HepG2 (cell line): ENCODE measurements at regions not wholly inside any gene's neighbourhood (a gene's known extent, or its start where the extent isn't known, plus 50 kb on each side); places are given as distances from the start of the nearest gene placed in this dataset.
A peak's percentile ranks its signal among the peaks of the same experiment; 100 is the strongest.

Source experiments
- ATAC-seq: fragments of 200-7000 bp; cut with Tn5 transposase; 3 replicates; pipeline ENCODE4 v1.9.1; 2020; ENCODE audit warnings: mild to moderate bottlenecking, moderate library complexity
- BruUV-seq: library from RNA; stranded (reverse); fragments of 400-500 nt; replicated peaks from 2 replicates; lab custom pipeline; 2021; lab: Mats Ljungman, UMichigan
- CTCF ChIA-PET: fragments of 300-600 bp; formaldehyde crosslinking; extraction: SDS; loops from one replicate; lab custom pipeline; 2021; ENCODE audit warnings: low total read pairs, inconsistent platforms, low intra/inter-chr PET ratio; lab: Yijun Ruan, JAX
- POLR2A ChIA-PET: fragments of 350-600 bp; sonication (Branson Sonifier 250); formaldehyde crosslinking; loops from one replicate; lab custom pipeline; 2020; ENCODE audit warnings: antibody characterized with exemption, inconsistent platforms; lab: Yijun Ruan, JAX
- DNase-seq: peaks from one replicate; pipeline ENCODE4 v3.0.0-alpha.2; 2015; ENCODE audit warnings: low spot score
- FAIRE-seq: peaks from 3 replicates; lab custom pipeline; 2011; peaks lifted over from hg19 to GRCh38; lab: Jason Lieb, UNC
- H2AFZ ChIP-seq: one replicate; pipeline ENCODE4 v1.6.1; 2011; ENCODE audit warnings: low read length, inconsistent platforms
- H3K27ac ChIP-seq: fragments of 300-600 bp; 3 replicates; pipeline ENCODE4 v1.8.0; 2011; ENCODE audit warnings: mixed run types, mild to moderate bottlenecking, mixed read lengths, low read length, inconsistent platforms; ENCODE audit not compliant: insufficient read depth; ENCODE audit errors: extremely low read length
- H3K27me3 ChIP-seq, 2 experiments: fragments of 200-600 bp in 1 of 2; 2 replicates in 1 of 2; 3 replicates in 1 of 2; pipeline versions ENCODE4 v1.6.0 to v1.8.0; 2011; ENCODE audit warnings: low read length in 2 of 2, mild to moderate bottlenecking in 2 of 2, moderate library complexity in 2 of 2, inconsistent platforms in 1 of 2; ENCODE audit not compliant: insufficient read depth in 2 of 2, control insufficient read depth in 1 of 2
- H3K36me3 ChIP-seq, 2 experiments: fragments of 200-600 bp in 1 of 2; replicated peaks in 1 of 2; 2 replicates in 1 of 2; 3 replicates in 1 of 2; pipeline versions ENCODE4 v1.5.1 to v1.8.0; 2011; ENCODE audit warnings: low read length in 2 of 2, inconsistent platforms in 1 of 2; ENCODE audit not compliant: insufficient read depth in 2 of 2, control insufficient read depth in 1 of 2
- H3K4me1 ChIP-seq: 2 replicates; pipeline ENCODE4 v1.5.1; 2012; ENCODE audit warnings: low read length, inconsistent platforms; ENCODE audit not compliant: insufficient read depth
- H3K4me2 ChIP-seq: 2 replicates; pipeline ENCODE4 v1.6.0; 2011; ENCODE audit warnings: low read depth, low read length, inconsistent platforms
- H3K4me3 ChIP-seq, 3 experiments: fragments of 200-600 bp in 1 of 3; sonication (generic), shearing (Covaris generic) in 1 of 3; replicated peaks in 1 of 3; 2 replicates each; pipeline ENCODE4 v1.5.1; 2011 to 2016; ENCODE audit warnings: low read length in 3 of 3, inconsistent platforms in 2 of 3, low read depth in 2 of 3, mild to moderate bottlenecking in 2 of 3, control low read depth in 1 of 3, mixed read lengths in 1 of 3; ENCODE audit not compliant: insufficient read depth in 1 of 3
- H3K79me2 ChIP-seq: one replicate; pipeline ENCODE4 v1.6.1; 2011; ENCODE audit warnings: low read length, inconsistent platforms; ENCODE audit not compliant: insufficient read depth
- H3K9ac ChIP-seq: 2 replicates; pipeline ENCODE4 v1.6.0; 2011; ENCODE audit warnings: mild to moderate bottlenecking, low read depth, low read length, inconsistent platforms; ENCODE audit not compliant: insufficient read depth
- H3K9me3 ChIP-seq: 2 replicates; pipeline ENCODE4 v1.5.1; 2012; ENCODE audit warnings: mild to moderate bottlenecking, low read length
- H4K20me1 ChIP-seq: 2 replicates; pipeline ENCODE4 v1.6.0; 2011; ENCODE audit warnings: inconsistent platforms, mild to moderate bottlenecking, low read length, moderate library complexity; ENCODE audit not compliant: insufficient read depth
- CHCHD3 ChIP-seq: sonication (generic); formaldehyde crosslinking; IDR thresholded peaks from 2 replicates; pipeline ENCODE4 v1.8.0; 2022; ENCODE audit warnings: mild to moderate bottlenecking, missing genetic modification reagents, moderate library complexity
- MNT ChIP-seq: fragments of 450-650 bp; IDR thresholded peaks from 2 replicates; pipeline ENCODE4 v1.6.1; 2016
- MTF1 ChIP-seq: sonication (generic); formaldehyde crosslinking; IDR thresholded peaks from 2 replicates; pipeline ENCODE4 v1.5.0; 2020; ENCODE audit warnings: missing genetic modification reagents
- SAFB2 ChIP-seq: sonication (generic); formaldehyde crosslinking; IDR thresholded peaks from 2 replicates; pipeline ENCODE4 v1.5.1; 2020; ENCODE audit warnings: missing genetic modification reagents, low read depth, mild to moderate bottlenecking, borderline replicate concordance
- SMAD9 ChIP-seq: sonication (generic); formaldehyde crosslinking; IDR thresholded peaks from 2 replicates; pipeline ENCODE4 v1.5.1; 2020; ENCODE audit warnings: mild to moderate bottlenecking, missing genetic modification reagents
- THAP9 ChIP-seq: sonication (generic); formaldehyde crosslinking; IDR thresholded peaks from 2 replicates; pipeline ENCODE4; 2020; ENCODE audit warnings: missing genetic modification reagents, mild to moderate bottlenecking, borderline replicate concordance
- ZNF512 ChIP-seq: sonication (generic); formaldehyde crosslinking; IDR thresholded peaks from 2 replicates; pipeline ENCODE4 v1.4.0; 2020; ENCODE audit warnings: mild to moderate bottlenecking, missing genetic modification reagents
- ZNF790 ChIP-seq: sonication (generic); formaldehyde crosslinking; IDR thresholded peaks from 2 replicates; pipeline ENCODE4 v1.8.0; 2022; ENCODE audit warnings: missing genetic modification reagents, mild to moderate bottlenecking, borderline replicate concordance
- WGBS: methylation state at CpG from one replicate; pipeline ENCODE4 v1.1.6; 2017; ENCODE audit warnings: low lambda C conversion rate; 5-methylcytosine and 5-hydroxymethylcytosine counted together
- in situ Hi-C: cut with HindIII; loops from 2 replicates; pipeline ENCODE4 v1.10.0; 2017; ENCODE audit warnings: low pct_unique_long_range_greater_than_20kb; ENCODE audit not compliant: extremely low pct_ligation_motif_present
- intact Hi-C: fragments of 100-400 bp; cut with micrococcal nuclease; formaldehyde crosslinking; loops from one replicate; pipeline ENCODE4 v1.10.0; 2022; ENCODE audit not compliant: unreplicated experiment

- TF ChIP-seq SAFB2 = no peak
Measured at GRCh38 chr2:150144546-150145298, 342.7 kb downstream of the RND3 start (continued).

- Histone ChIP-seq H4K20me1 (no peaks in the 10 kb centered on the region), H3K4me2 (no peak overlapping the region), H3K4me3 (no peak overlapping the region), H3K36me3 (no peaks in the 10 kb centered on the region), H2AFZ (no peak overlapping the region), H3K79me2 (no peaks in the 10 kb centered on the region), H3K4me1 (no peaks in the 10 kb centered on the region), H3K9ac (no peak overlapping the region), H3K27ac (no peak overlapping the region), H3K27me3 (no peaks in the 10 kb centered on the region), H3K9me3 (peaks cover 72% of the 10 kb centered on the region)
- ChIA-PET POLR2A (no interaction called here), CTCF (no interaction called here)
- ATAC-seq (no peak), DNase-seq (no peak), FAIRE-seq (no peak)
- TF ChIP-seq MTF1 (CRISPR knock-in tag) = no peak
- peak; percentile 88 for TF ChIP-seq MNT
- BruUV-seq = no TSS peak
- 58% methylated on average over 7 of the region's 7 CpGs for WGBS
- in situ Hi-C loops (no loop called here), intact Hi-C loops (no loop called here)
Measured at GRCh38 chr2:150143087-150143536, 344.4 kb downstream of the RND3 start.

- H3K36me3 ChIP-seq = no peaks in the 10 kb centered on the region
- FAIRE-seq = no peak
- H4K20me1 ChIP-seq = no peaks in the 10 kb centered on the region
- H3K27me3 ChIP-seq = no peaks in the 10 kb centered on the region
- no peak overlapping the region for H3K27ac ChIP-seq
- WGBS = 85% methylated on average over 1 of the region's 1 CpG
- ChIA-PET POLR2A (no interaction called here), CTCF (no interaction called here)
- BruUV-seq = no TSS peak
- TF ChIP-seq ZNF512 (CRISPR knock-in tag) = no peak
- TF ChIP-seq CHCHD3 = no peak
- TF ChIP-seq SMAD9 (CRISPR knock-in tag) = no peak
- no peak for TF ChIP-seq THAP9
- TF ChIP-seq ZNF790 (CRISPR knock-in tag) = no peak
- DNase-seq = no peak
- peaks cover 69% of the 10 kb centered on the region for H3K9me3 ChIP-seq
- H3K79me2 ChIP-seq = no peaks in the 10 kb centered on the region
- H3K4me1 ChIP-seq = no peaks in the 10 kb centered on the region
- intact Hi-C loops (no loop called here), in situ Hi-C loops (no loop called here)
- H3K9ac ChIP-seq = no peak overlapping the region
- no peak overlapping the region for H3K4me2 ChIP-seq
- no peak for ATAC-seq
- H3K4me3 ChIP-seq = no peak overlapping the region
- no peak overlapping the region for H2AFZ ChIP-seq
Measured at GRCh38 chr2:150142561-150142960, 344.9 kb downstream of the RND3 start.
